Endothelial cell of umbilical vein (primary cell): ENCODE measurements at regions not wholly inside any gene's neighbourhood (a gene's known extent, or its start where the extent isn't known, plus 50 kb on each side); places are given as distances from the start of the nearest gene placed in this dataset.

Experiments used
- BruUV-seq: library from RNA; stranded (reverse); fragments of 400-500 nt; replicated peaks from 2 replicates; lab custom pipeline; 2021; lab: Mats Ljungman, UMichigan
- CTCF ChIA-PET: fragments of 300-600, 350-600 bp; sonication (Branson Sonifier 250); formaldehyde crosslinking; loops from one replicate; lab custom pipeline; 2021; ENCODE audit warnings: antibody characterized with exemption, inconsistent platforms; lab: Charles Lee
- POLR2A ChIA-PET: fragments of 300-600, 350-600 bp; sonication (Branson Sonifier 250); formaldehyde crosslinking; loops from one replicate; lab custom pipeline; 2021; ENCODE audit warnings: antibody characterized with exemption, inconsistent platforms; lab: Charles Lee
- DNase-seq: peaks from one replicate; pipeline ENCODE4 v3.0.0-alpha.2; 2011; ENCODE audit warnings: low read depth, low spot score
- FAIRE-seq: peaks from 2 replicates; lab custom pipeline; 2011; peaks lifted over from hg19 to GRCh38; lab: Jason Lieb, UNC
- H2AFZ ChIP-seq: 2 replicates; pipeline ENCODE4 v1.6.0; 2012; ENCODE audit warnings: low read depth, low read length, control low read depth, inconsistent platforms
- H3K27ac ChIP-seq: 2 replicates; pipeline ENCODE4 v1.5.1; 2011; ENCODE audit warnings: low read depth, mild to moderate bottlenecking, control low read depth, low read length, moderate library complexity; ENCODE audit not compliant: insufficient read depth
- H3K27me3 ChIP-seq, 2 experiments: 2 replicates each; pipeline versions ENCODE4 v1.6.0 to v1.6.1; 2011; ENCODE audit warnings: low read length in 2 of 2, mixed read lengths in 1 of 2; ENCODE audit not compliant: control insufficient read depth in 2 of 2, insufficient read depth in 2 of 2
- H3K36me3 ChIP-seq, 2 experiments: 2 replicates in 1 of 2; 3 replicates in 1 of 2; pipeline ENCODE4 v1.5.1; 2011; ENCODE audit warnings: low read length in 2 of 2, mild to moderate bottlenecking in 1 of 2, moderate library complexity in 1 of 2; ENCODE audit not compliant: control insufficient read depth in 2 of 2, insufficient read depth in 2 of 2; ENCODE audit errors: extremely low read depth in 1 of 2
- H3K4me1 ChIP-seq: 3 replicates; pipeline ENCODE4 v1.5.1; 2011; ENCODE audit warnings: mild to moderate bottlenecking, low read length; ENCODE audit not compliant: control insufficient read depth, insufficient read depth; ENCODE audit errors: extremely low read depth
- H3K4me2 ChIP-seq: 2 replicates; pipeline ENCODE4 v1.6.1; 2011; ENCODE audit warnings: low read length, control low read depth, mixed read lengths; ENCODE audit not compliant: insufficient read depth
- H3K4me3 ChIP-seq, 3 experiments: fragments of 200-600 bp in 1 of 3; sonication (generic), shearing (Covaris generic) in 1 of 3; replicated peaks in 1 of 3; 2 replicates each; pipeline ENCODE4 v1.5.1; 2011 to 2016; ENCODE audit warnings: control low read depth in 3 of 3, low read length in 3 of 3, mild to moderate bottlenecking in 2 of 3, inconsistent platforms in 1 of 3, low read depth in 1 of 3, moderate library complexity in 1 of 3; ENCODE audit not compliant: insufficient read depth in 1 of 3
- H3K79me2 ChIP-seq: 2 replicates; pipeline ENCODE4 v1.6.0; 2012; ENCODE audit warnings: low read length, inconsistent platforms; ENCODE audit not compliant: control insufficient read depth, insufficient read depth
- H3K9ac ChIP-seq: replicated peaks from 2 replicates; pipeline ENCODE3; 2011; ENCODE audit warnings: low read length, control low read depth; ENCODE audit not compliant: insufficient read depth; ENCODE audit errors: extremely low read depth
- H3K9me1 ChIP-seq: replicated peaks from 3 replicates; pipeline ENCODE4 v1.6.0; 2011; ENCODE audit warnings: mild to moderate bottlenecking, low read length; ENCODE audit not compliant: control insufficient read depth, insufficient read depth; ENCODE audit errors: extremely low read depth
- H3K9me3 ChIP-seq: replicated peaks from 2 replicates; pipeline ENCODE4 v1.5.1; 2012; ENCODE audit warnings: low read length, inconsistent platforms; ENCODE audit not compliant: control insufficient read depth, insufficient read depth
- H4K20me1 ChIP-seq: replicated peaks from 2 replicates; pipeline ENCODE3; 2011; ENCODE audit warnings: mild to moderate bottlenecking, low read length; ENCODE audit not compliant: control insufficient read depth, insufficient read depth; ENCODE audit errors: extremely low read depth
- EZH2 ChIP-seq: IDR thresholded peaks from 2 replicates; pipeline ENCODE4 v1.6.1; 2012; ENCODE audit warnings: borderline replicate concordance, low read depth, mild to moderate bottlenecking, moderate library complexity, low read length, inconsistent platforms; ENCODE audit not compliant: severe bottlenecking
- FOS ChIP-seq: IDR thresholded peaks from 2 replicates; pipeline ENCODE4 v1.6.1; 2011; ENCODE audit warnings: mild to moderate bottlenecking, low read length, moderate library complexity, borderline replicate concordance; ENCODE audit not compliant: insufficient read depth
- GATA2 ChIP-seq: IDR thresholded peaks from 2 replicates; pipeline ENCODE4 v1.7.0; 2011; ENCODE audit warnings: low read depth, mild to moderate bottlenecking, moderate library complexity, mixed read lengths, low read length; ENCODE audit not compliant: insufficient read length, insufficient read depth
- JUN ChIP-seq: IDR thresholded peaks from 2 replicates; pipeline ENCODE4 v1.6.1; 2011; ENCODE audit warnings: borderline replicate concordance, low read depth; ENCODE audit not compliant: insufficient read length, insufficient read depth
- MYC ChIP-seq: IDR thresholded peaks from one replicate; pipeline ENCODE4 v1.6.1; 2011; ENCODE audit warnings: mild to moderate bottlenecking, low read depth, low read length
- POLR2A ChIP-seq: IDR thresholded peaks from 2 replicates; pipeline ENCODE4 v1.6.1; 2012; ENCODE audit warnings: low read depth, mild to moderate bottlenecking, control low read depth, low read length
- POLR2AphosphoS5 ChIP-seq: IDR thresholded peaks from 2 replicates; pipeline ENCODE4 v1.6.1; 2012; ENCODE audit warnings: low read depth, mild to moderate bottlenecking, control low read depth, low read length, moderate library complexity; ENCODE audit not compliant: insufficient read depth
- dilution Hi-C: fragments of 300-500 bp; cut with MboI; formaldehyde crosslinking; loops from one replicate; pipeline ENCODE4 v1.15.0; 2019; ENCODE audit warnings: low sequenced_read_pairs; ENCODE audit not compliant: extremely low pct_ligation_motif_present
- intact Hi-C: fragments of 100-400 bp; cut with micrococcal nuclease; formaldehyde crosslinking; loops from one replicate; pipeline ENCODE4 v1.10.0; 2022
- TF ChIP-seq, protein P1 (sequence below): IDR thresholded peaks from 2 replicates; pipeline ENCODE4 v1.6.1; 2011; ENCODE audit not compliant: insufficient read depth, insufficient read length
- TF ChIP-seq, protein P2 (sequence below), 2 donors: IDR thresholded peaks; 1 replicate in 1 of 2; 2 replicates in 1 of 2; pipeline ENCODE4 v1.5.1; 2011; ENCODE audit warnings: low read length in 2 of 2, mild to moderate bottlenecking in 2 of 2, moderate library complexity in 2 of 2, control low read depth in 1 of 2, inconsistent platforms in 1 of 2, low read depth in 1 of 2; ENCODE audit not compliant: insufficient read depth in 1 of 2; ENCODE audit errors: extremely low read depth in 1 of 2

DNA sequence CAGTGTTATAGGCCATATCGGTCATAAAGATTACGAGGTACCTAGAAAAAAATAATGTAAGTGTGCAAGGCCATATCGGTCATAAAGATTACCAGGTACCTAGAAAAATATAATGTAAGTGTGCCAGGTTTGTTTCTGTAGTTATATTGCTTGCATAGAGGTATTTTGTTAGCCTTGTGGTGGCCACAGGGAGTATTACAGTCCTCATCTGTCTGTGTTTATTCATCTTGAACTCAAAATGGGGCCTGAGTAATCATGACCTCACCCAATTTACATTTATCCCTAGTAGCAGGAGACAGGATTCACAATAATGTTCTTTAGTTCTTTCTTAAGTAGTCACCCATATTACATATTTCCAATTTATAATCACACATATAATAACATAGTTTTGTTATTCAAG lies 459.7 kb downstream of the MID1IP1 start:
- Histone ChIP-seq H3K4me1 (no peaks in the 10 kb centered on the region), H3K9ac (no peak overlapping the region), H3K4me2 (no peak overlapping the region), H2AFZ (no peak overlapping the region), H3K9me3 (no peaks in the 10 kb centered on the region), H3K79me2 (no peaks in the 10 kb centered on the region), H3K27ac (no peak overlapping the region), H3K36me3 (no peaks in the 10 kb centered on the region), H3K27me3 (no peaks in the 10 kb centered on the region), H3K9me1 (no peaks in the 10 kb centered on the region), H3K4me3 (no peak overlapping the region), H4K20me1 (no peaks in the 10 kb centered on the region)
- TF ChIP-seq MYC = no peak
- TF ChIP-seq EZH2 = no peak
- TF ChIP-seq, protein P1, sequence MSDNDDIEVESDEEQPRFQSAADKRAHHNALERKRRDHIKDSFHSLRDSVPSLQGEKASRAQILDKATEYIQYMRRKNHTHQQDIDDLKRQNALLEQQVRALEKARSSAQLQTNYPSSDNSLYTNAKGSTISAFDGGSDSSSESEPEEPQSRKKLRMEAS = no peak
- TF ChIP-seq POLR2AphosphoS5 = no peak
- no peak for TF ChIP-seq POLR2A
- TF ChIP-seq, protein P2, sequence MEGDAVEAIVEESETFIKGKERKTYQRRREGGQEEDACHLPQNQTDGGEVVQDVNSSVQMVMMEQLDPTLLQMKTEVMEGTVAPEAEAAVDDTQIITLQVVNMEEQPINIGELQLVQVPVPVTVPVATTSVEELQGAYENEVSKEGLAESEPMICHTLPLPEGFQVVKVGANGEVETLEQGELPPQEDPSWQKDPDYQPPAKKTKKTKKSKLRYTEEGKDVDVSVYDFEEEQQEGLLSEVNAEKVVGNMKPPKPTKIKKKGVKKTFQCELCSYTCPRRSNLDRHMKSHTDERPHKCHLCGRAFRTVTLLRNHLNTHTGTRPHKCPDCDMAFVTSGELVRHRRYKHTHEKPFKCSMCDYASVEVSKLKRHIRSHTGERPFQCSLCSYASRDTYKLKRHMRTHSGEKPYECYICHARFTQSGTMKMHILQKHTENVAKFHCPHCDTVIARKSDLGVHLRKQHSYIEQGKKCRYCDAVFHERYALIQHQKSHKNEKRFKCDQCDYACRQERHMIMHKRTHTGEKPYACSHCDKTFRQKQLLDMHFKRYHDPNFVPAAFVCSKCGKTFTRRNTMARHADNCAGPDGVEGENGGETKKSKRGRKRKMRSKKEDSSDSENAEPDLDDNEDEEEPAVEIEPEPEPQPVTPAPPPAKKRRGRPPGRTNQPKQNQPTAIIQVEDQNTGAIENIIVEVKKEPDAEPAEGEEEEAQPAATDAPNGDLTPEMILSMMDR (IDR thresholded peaks at IDR 0.05; ENCODE audit: extremely low read depth in 1 of 2, insufficient read depth in 1 of 2, low read depth in 1 of 2, low read length in 2 of 2) = no peak
- TF ChIP-seq GATA2 = no peak
- TF ChIP-seq FOS = no peak
- TF ChIP-seq JUN = no peak
- no TSS peak for BruUV-seq
- FAIRE-seq = no peak
- intact Hi-C loops (loop anchor here (1.0 to 5.0 kb wide), 3 partner anchors 48 to 546 kb away; no protein-coding TSS in a partner anchor), dilution Hi-C loops (no loop called here)
- no peak for DNase-seq
- CTCF ChIA-PET = interaction anchor here (0.6 to 2.5 kb wide), 7 partner anchors 11 to 916 kb away, joined by 3 to 15 read pairs (median 3); no protein-coding TSS in a partner anchor
- POLR2A ChIA-PET = no interaction called here
